ENCODE measurements at regions not wholly inside any gene's neighbourhood (a gene's known extent, or its start where the extent isn't known, plus 50 kb on each side); places are given as distances from the start of the nearest gene placed in this dataset.

- DNase-seq (ENCODE audit: low read depth, low spot score), result no peak
Observed at GRCh38 chr14:34044666-34045306, 93.9 kb upstream of the EGLN3 start.

GRCh38 chr14:34044373-34044637 lies 93.4 kb upstream of the EGLN3 start:
- no peak for DNase-seq (ENCODE audit: low read depth, low spot score)

- no peak for DNase-seq (ENCODE audit: low read depth, low spot score)
Observed at GRCh38 chr14:34043627-34044372, 92.9 kb upstream of the EGLN3 start.

- DNase-seq (ENCODE audit: low read depth, low spot score), result no peak
Observed at GRCh38 chr14:34041220-34041619, 90.3 kb upstream of the EGLN3 start.

GRCh38 chr14:34040766-34041165 lies 89.9 kb upstream of the EGLN3 start:
- DNase-seq (ENCODE audit: low read depth, low spot score), result no peak

GRCh38 chr14:34039428-34040047 lies 88.7 kb upstream of the EGLN3 start:
- no peak for DNase-seq (ENCODE audit: low read depth, low spot score)

GRCh38 chr14:34038358-34039057 lies 87.6 kb upstream of the EGLN3 start:
- no peak for DNase-seq (ENCODE audit: low read depth, low spot score)

GRCh38 chr14:34036319-34036766 lies 85.5 kb upstream of the EGLN3 start:
- no peak for DNase-seq (ENCODE audit: low read depth, low spot score)

GRCh38 chr14:34035934-34036250 lies 85.0 kb upstream of the EGLN3 start:
- DNase-seq (ENCODE audit: low read depth, low spot score), result no peak

- no peak for DNase-seq (ENCODE audit: low read depth, low spot score)
Observed at GRCh38 chr14:34035177-34035933, 84.5 kb upstream of the EGLN3 start.

GRCh38 chr14:34034447-34035176 lies 83.7 kb upstream of the EGLN3 start:
- no peak for DNase-seq (ENCODE audit: low read depth, low spot score)

GRCh38 chr14:34032720-34033119 lies 81.8 kb upstream of the EGLN3 start:
- no peak for DNase-seq (ENCODE audit: low read depth, low spot score)

GRCh38 chr14:34030864-34031263 lies 80.0 kb upstream of the EGLN3 start:
- DNase-seq (ENCODE audit: low read depth, low spot score), result no peak

GRCh38 chr14:34029921-34030334 lies 79.1 kb upstream of the EGLN3 start:
- DNase-seq (ENCODE audit: low read depth, low spot score), result no peak

- no peak for DNase-seq (ENCODE audit: low read depth, low spot score)
Observed at GRCh38 chr14:34027990-34028495, 77.2 kb upstream of the EGLN3 start.

GRCh38 chr14:34027130-34027989 lies 76.5 kb upstream of the EGLN3 start:
- no peak for DNase-seq (ENCODE audit: low read depth, low spot score)

- no peak for DNase-seq (ENCODE audit: low read depth, low spot score)
Observed at GRCh38 chr14:34025325-34026017, 74.6 kb upstream of the EGLN3 start.

- DNase-seq (ENCODE audit: low read depth, low spot score), result no peak
Observed at GRCh38 chr14:34024768-34025144, 73.9 kb upstream of the EGLN3 start.
